GM12891 (cell line): ENCODE measurements at regions not wholly inside any gene's neighbourhood (a gene's known extent, or its start where the extent isn't known, plus 50 kb on each side); places are given as distances from the start of the nearest gene placed in this dataset.
"Not testable (repeated sequence)": the region's sequence is repeated elsewhere in the genome, so short reads cannot be mapped to it uniquely, and the experiment has no call there.

Source experiments
- DNase-seq: peaks from one replicate; pipeline ENCODE4 v3.0.0; 2011; ENCODE audit warnings: low spot score; ENCODE audit not compliant: insufficient read length
- FAIRE-seq: peaks from 2 replicates; lab custom pipeline; 2011; peaks lifted over from hg19 to GRCh38; lab: Jason Lieb, UNC
- PAX5 ChIP-seq: IDR thresholded peaks from 2 replicates; pipeline ENCODE4 v1.6.1; 2011; ENCODE audit warnings: low read length, moderate library complexity, mild to moderate bottlenecking; ENCODE audit not compliant: insufficient read depth, severe bottlenecking
- POLR2A ChIP-seq: IDR thresholded peaks from 2 replicates; pipeline ENCODE4 v1.6.1; 2011; ENCODE audit warnings: low read depth, low read length, control low read depth
- POLR2AphosphoS5 ChIP-seq: IDR thresholded peaks from 2 replicates; pipeline ENCODE4 v1.6.1; 2011; ENCODE audit warnings: low read depth, low read length, control low read depth
- POU2F2 ChIP-seq: IDR thresholded peaks from 2 replicates; pipeline ENCODE4 v1.6.1; 2011; ENCODE audit warnings: low read depth, mild to moderate bottlenecking, control low read depth, low read length, moderate library complexity
- SPI1 ChIP-seq: IDR thresholded peaks from 2 replicates; pipeline ENCODE4 v1.6.1; 2011; ENCODE audit warnings: low read depth, low read length, control low read depth
- TAF1 ChIP-seq: IDR thresholded peaks from 2 replicates; pipeline ENCODE4 v1.6.1; 2011; ENCODE audit warnings: low read depth, low read length, control low read depth

- FAIRE-seq (peak; percentile 78), DNase-seq (no peak)
- no peak for TF ChIP-seq POLR2A
- peak; percentile 95 for TF ChIP-seq SPI1
These were observed 163.2 kb upstream of the NBPF11 start for GRCh38 chr1:148315071-148315811.

GRCh38 chr1:148310807-148311206 is 158.7 kb upstream of the NBPF11 start:
- TF ChIP-seq POLR2A (no peak), TAF1 (no peak), POLR2AphosphoS5 (no peak), SPI1 (no peak), POU2F2 (no peak), PAX5 (no peak)
- no peak for FAIRE-seq
- DNase-seq: no peak

- DNase-seq: no peak
- no peak for FAIRE-seq
- TF ChIP-seq TAF1 (no peak), PAX5 (no peak), POLR2AphosphoS5 (no peak), POLR2A (no peak), POU2F2 (no peak), SPI1 (no peak)
These were observed 157.9 kb upstream of the NBPF11 start for GRCh38 chr1:148309940-148310500.

DNA sequence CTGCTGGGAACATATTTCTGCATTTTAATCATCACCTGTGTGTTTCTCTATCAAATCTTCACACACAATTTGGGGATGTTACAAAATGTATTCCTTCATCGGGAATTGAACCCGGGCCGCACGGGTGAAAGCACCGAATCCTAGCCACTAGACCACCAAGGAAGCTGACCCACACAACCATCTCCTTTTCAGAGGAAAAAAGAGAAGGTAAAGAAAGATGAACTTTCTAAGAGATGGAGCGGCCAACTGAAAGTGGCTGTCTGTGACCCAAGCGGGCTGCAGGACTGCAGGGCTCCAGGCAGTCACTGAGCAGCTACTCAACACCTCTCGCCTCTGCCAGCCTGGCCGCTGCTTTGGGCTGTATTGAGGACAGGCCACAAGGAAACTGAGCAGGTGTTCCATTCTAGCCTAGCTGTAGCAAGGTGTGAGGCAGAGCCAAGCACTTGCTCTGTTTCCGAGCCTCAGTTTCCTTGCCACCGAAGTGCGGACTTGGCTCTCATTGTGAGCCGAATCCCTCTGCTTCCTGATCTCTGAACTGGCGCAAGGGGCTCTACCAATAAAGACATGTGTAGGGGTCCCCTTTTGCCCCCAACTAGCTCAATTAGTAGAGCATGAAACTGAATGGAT is 156.9 kb upstream of the NBPF11 start:
- DNase-seq (no peak), FAIRE-seq (no peak)
- TF ChIP-seq POLR2AphosphoS5: no peak
- no peak for TF ChIP-seq POLR2A
- no peak for TF ChIP-seq TAF1
- TF ChIP-seq SPI1: no peak
- TF ChIP-seq POU2F2: no peak
- no peak for TF ChIP-seq PAX5

- FAIRE-seq: no peak
- no peak for TF ChIP-seq PAX5
- TF ChIP-seq SPI1: peak; percentile 57; the same call in 1 of the 2 replicates
- no peak for TF ChIP-seq POLR2AphosphoS5
- TF ChIP-seq TAF1: no peak
- no peak for TF ChIP-seq POU2F2
- no peak for DNase-seq
These were observed 155.6 kb upstream of the NBPF11 start for GRCh38 chr1:148307583-148308185.

DNA sequence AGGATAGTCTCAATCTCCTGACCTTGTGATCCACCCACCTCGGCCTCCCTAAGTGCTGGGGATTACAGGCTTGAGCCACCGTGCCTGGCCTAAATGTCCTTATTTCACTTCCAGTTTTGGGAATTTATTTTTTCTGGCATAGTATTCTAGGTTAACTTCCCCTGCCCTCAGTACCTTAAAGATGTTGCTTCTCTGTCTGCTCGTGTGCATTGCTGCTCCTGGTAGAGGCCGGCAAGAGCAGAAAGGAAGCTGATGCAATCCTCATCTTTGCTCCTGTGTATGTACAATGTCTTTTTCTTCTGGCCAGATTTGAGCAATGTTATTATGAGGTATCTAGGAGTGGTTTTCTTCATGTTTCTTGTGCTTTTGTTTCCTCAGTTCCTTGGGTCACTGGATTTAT is 152.9 kb upstream of the NBPF11 start:
- FAIRE-seq, DNase-seq: not testable (repeated sequence)

DNA sequence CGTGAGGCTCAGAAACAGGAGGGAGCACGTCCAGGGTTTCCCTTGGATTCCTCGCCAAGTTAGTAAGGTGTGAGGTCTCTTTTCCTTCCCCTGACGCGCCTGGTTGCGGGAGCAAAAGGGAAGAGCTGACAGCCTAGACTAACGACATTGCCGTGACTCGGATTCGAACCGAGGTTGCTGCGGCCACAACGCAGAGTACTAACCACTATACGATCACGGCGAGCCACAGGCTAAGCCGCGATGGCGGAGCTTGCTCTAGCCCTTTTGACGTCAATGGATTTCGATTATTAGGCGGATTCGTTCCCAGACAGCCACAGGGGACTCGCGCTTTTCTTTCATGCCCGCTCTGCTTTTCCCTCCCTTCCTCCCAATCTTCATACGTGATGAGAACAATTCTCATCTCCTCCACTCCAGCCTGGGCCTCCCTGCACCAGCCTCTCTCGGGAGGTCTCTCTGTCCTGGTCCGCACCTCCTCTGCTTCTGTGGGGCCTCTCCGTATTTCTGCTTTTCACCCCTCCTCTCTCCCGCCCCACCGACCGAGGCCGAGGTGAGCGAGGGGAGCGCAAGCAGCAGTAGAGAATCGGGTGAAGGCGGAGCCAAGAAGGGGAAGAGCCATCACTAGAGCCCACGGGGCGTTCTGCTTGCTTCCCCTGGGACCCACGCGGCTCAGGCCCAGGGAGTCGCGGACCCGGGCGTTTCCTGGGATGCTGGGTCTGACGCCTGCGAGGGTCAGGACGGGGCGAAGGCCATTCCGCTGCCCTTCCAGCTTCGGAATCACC is 150.7 kb upstream of the NBPF11 start:
- peak; percentile 95 for FAIRE-seq
- not testable (repeated sequence) for DNase-seq

- DNase-seq, FAIRE-seq: not testable (repeated sequence)
These were observed 145.8 kb upstream of the NBPF11 start for GRCh38 chr1:148297852-148298251.

DNA sequence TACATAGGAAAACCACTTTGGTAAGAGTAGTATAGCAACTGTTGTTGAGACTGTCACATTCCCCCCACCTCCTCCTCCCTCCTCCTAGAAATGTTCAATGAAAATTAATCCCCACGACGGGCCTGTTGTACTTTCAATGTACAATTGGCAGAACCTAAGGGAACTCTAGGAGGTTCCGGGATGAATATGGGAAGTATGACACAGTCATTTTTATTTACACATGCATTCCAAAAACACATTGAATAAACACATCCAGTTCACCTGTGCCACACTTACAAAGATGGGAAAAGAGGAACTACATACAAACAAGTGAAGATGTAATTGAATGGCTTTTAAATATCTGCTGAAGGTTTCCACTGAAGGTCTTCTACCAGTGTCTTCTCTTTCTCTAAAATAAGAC is 144.4 kb upstream of the NBPF11 start:
- no peak for DNase-seq
- no peak for FAIRE-seq

More for the DNA sequence above, 144.4 kb upstream of the NBPF11 start:
- no peak for TF ChIP-seq PAX5
- TF ChIP-seq TAF1: no peak
- TF ChIP-seq POU2F2: no peak
- no peak for TF ChIP-seq SPI1
- TF ChIP-seq POLR2A: no peak
- no peak for TF ChIP-seq POLR2AphosphoS5
